ENCODE measurements at regions not wholly inside any gene's neighbourhood (a gene's known extent, or its start where the extent isn't known, plus 50 kb on each side); places are given as distances from the start of the nearest gene placed in this dataset.

DNA sequence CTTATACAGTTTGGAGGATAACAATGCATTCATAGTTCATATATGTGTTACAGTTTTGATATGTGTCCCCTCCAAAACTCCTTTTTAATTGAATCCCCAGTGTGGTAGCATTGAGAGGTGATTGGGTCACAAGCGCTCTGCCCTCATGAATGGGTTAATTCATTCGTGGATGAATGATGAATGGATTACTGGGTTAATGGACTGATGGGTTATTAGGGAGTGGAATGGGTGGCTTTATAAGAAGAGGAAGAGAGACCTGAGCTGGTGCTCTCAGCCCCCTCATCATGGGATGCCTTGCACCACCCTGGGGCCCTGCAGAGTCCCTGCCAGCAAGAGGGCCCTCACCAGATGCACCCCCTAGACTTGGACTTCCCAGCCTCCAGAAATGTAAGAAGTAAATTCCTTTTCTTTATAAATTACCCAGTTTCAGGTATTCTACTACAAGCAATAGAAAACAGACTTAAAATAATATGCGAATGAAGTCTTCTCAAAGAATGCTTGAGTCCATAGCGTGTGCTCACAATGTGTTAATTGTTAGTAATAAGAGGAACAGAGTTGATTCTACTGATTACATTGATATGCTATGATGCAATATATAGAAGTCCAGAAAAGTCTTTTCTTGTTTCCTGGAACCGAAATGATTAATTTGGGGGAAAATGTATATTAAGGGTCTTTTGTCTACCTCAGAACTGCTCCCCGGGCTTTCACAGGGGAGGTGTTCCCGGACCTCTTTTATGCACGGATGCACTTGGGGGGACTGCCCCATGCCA, 190.2 kb downstream of the ERCC6L2 start:
- WGBS, 2 donors = 49 to 60% methylated on average over 8 of the region's 8 CpGs
- Histone ChIP-seq H3K27ac (no peak overlapping the region), H3K9me3 (no peaks in the 10 kb centered on the region), H3K4me3 (no peak overlapping the region), H3K4me1 (peaks cover 0 to 58% (median 8%) of the 10 kb centered on the region in 4 donors), H3K27me3 (no peaks in the 10 kb centered on the region), H3K36me3 (no peaks in the 10 kb centered on the region)
- DNase-seq (ENCODE audit: low spot score in 2 of 2) = no peak
- TF ChIP-seq POLR2A (IDR thresholded peaks at IDR 0.05) (no peak), EP300 (IDR thresholded peaks at IDR 0.05) (no peak)
- TF ChIP-seq, protein P1, sequence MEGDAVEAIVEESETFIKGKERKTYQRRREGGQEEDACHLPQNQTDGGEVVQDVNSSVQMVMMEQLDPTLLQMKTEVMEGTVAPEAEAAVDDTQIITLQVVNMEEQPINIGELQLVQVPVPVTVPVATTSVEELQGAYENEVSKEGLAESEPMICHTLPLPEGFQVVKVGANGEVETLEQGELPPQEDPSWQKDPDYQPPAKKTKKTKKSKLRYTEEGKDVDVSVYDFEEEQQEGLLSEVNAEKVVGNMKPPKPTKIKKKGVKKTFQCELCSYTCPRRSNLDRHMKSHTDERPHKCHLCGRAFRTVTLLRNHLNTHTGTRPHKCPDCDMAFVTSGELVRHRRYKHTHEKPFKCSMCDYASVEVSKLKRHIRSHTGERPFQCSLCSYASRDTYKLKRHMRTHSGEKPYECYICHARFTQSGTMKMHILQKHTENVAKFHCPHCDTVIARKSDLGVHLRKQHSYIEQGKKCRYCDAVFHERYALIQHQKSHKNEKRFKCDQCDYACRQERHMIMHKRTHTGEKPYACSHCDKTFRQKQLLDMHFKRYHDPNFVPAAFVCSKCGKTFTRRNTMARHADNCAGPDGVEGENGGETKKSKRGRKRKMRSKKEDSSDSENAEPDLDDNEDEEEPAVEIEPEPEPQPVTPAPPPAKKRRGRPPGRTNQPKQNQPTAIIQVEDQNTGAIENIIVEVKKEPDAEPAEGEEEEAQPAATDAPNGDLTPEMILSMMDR (IDR thresholded peaks at IDR 0.05) = no peak

GRCh38 chr9:96064826-96065481, 189.5 kb downstream of the ERCC6L2 start:
- peaks cover 0 to 59% (median 8%) of the 10 kb centered on the region in 4 donors for H3K4me1 ChIP-seq
- no peaks in the 10 kb centered on the region for H3K36me3 ChIP-seq
- WGBS, 2 donors = 81 to 83% methylated on average over 7 of the region's 7 CpGs
- no peak for DNase-seq (ENCODE audit: low spot score in 2 of 2)
- H3K4me3 ChIP-seq = no peak overlapping the region
- TF ChIP-seq EP300 (IDR thresholded peaks at IDR 0.05) = no peak
- no peak for TF ChIP-seq POLR2A (IDR thresholded peaks at IDR 0.05)
- TF ChIP-seq, protein P1 (IDR thresholded peaks at IDR 0.05) = no peak
- H3K9me3 ChIP-seq = no peaks in the 10 kb centered on the region
- H3K27ac ChIP-seq = no peak overlapping the region
- no peaks in the 10 kb centered on the region for H3K27me3 ChIP-seq

DNA sequence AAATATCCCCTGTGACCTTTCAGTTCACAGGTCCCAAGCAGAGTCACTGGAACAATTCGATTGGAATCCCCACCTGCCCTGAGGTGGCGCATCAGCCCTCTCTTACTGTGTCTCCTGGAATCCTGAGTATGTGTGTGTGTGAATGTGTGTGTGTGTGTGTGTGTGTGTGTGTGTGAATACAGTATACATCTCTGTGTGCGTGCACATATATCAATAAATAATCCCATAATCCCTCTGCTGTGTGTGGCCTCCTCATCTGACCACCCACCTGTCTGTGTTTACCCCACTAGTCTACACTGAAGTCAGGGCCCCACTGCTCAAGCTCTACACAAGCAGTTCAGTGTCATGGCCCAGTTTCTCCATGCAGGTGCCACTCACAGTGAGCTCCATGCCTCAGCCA, 187.4 kb downstream of the ERCC6L2 start:
- H3K27me3 ChIP-seq = no peaks in the 10 kb centered on the region
- WGBS, 2 donors = 84 to 89% methylated on average over 3 of the region's 3 CpGs
- H3K4me1 ChIP-seq = peaks cover 0 to 50% (median 8%) of the 10 kb centered on the region in 4 donors
- H3K36me3 ChIP-seq = no peaks in the 10 kb centered on the region
- TF ChIP-seq, protein P1 (IDR thresholded peaks at IDR 0.05) = no peak
- TF ChIP-seq POLR2A (IDR thresholded peaks at IDR 0.05) (no peak), EP300 (IDR thresholded peaks at IDR 0.05) (no peak)
- no peak overlapping the region for H3K4me3 ChIP-seq
- DNase-seq (ENCODE audit: low spot score in 2 of 2) = no peak
- H3K27ac ChIP-seq = no peak overlapping the region
- H3K9me3 ChIP-seq = no peaks in the 10 kb centered on the region

GRCh38 chr9:96062031-96062430, 186.5 kb downstream of the ERCC6L2 start:
- 31 to 42% methylated on average over 4 of the region's 4 CpGs for WGBS, 2 donors
- Histone ChIP-seq H3K36me3 (no peaks in the 10 kb centered on the region), H3K4me3 (no peak overlapping the region), H3K27me3 (no peaks in the 10 kb centered on the region), H3K9me3 (no peaks in the 10 kb centered on the region), H3K4me1 (peaks cover 0 to 43% (median 6%) of the 10 kb centered on the region in 4 donors), H3K27ac (peak overlapping the region in 2 of 4 donors; percentile 30 to 65)
- peak in 1 of 2 donors; percentile 61 for TF ChIP-seq EP300 (IDR thresholded peaks at IDR 0.05)
- TF ChIP-seq POLR2A (IDR thresholded peaks at IDR 0.05) = no peak
- DNase-seq (ENCODE audit: low spot score in 2 of 2) = no peak

GRCh38 chr9:96061293-96061987, 185.9 kb downstream of the ERCC6L2 start:
- H3K4me3 ChIP-seq = no peak overlapping the region
- TF ChIP-seq, protein P1 (IDR thresholded peaks at IDR 0.05) = peak; percentile 33 to 69 (median 48)
- TF ChIP-seq EP300 (IDR thresholded peaks at IDR 0.05) = peak in 1 of 2 donors; percentile 42
- TF ChIP-seq POLR2A (IDR thresholded peaks at IDR 0.05) = no peak
- H3K4me1 ChIP-seq = peaks cover 0 to 37% (median 6%) of the 10 kb centered on the region in 4 donors
- peak overlapping the region in 3 of 4 donors; percentile 13 to 65 (median 30) for H3K27ac ChIP-seq
- no peaks in the 10 kb centered on the region for H3K27me3 ChIP-seq
- peak in 1 of 2 donors; percentile 40 for DNase-seq (ENCODE audit: low spot score in 2 of 2)
- H3K36me3 ChIP-seq = no peaks in the 10 kb centered on the region
- H3K9me3 ChIP-seq = no peaks in the 10 kb centered on the region
- 29 to 33% methylated on average over 10 of the region's 10 CpGs for WGBS, 2 donors

Measured in tibial nerve (tissue), 4 donors.